K562 (cell line): ENCODE measurements at regions not wholly inside any gene's neighbourhood (a gene's known extent, or its start where the extent isn't known, plus 50 kb on each side); places are given as distances from the start of the nearest gene placed in this dataset.

Source experiments
- ATAC-seq: fragments of 200-7000 bp; cut with Tn5 transposase; 3 replicates; pipeline ENCODE4 v1.9.1; 2020; ENCODE audit warnings: moderate library complexity
- BruUV-seq: library from RNA; stranded (reverse); fragments of 400-500 nt; replicated peaks from 2 replicates; lab custom pipeline; 2021; lab: Mats Ljungman, UMichigan
- CTCF ChIA-PET: fragments of 300-600 bp; formaldehyde crosslinking; extraction: SDS; loops from one replicate; lab custom pipeline; 2021; ENCODE audit warnings: low intra/inter-chr PET ratio; lab: Yijun Ruan, JAX
- POLR2A ChIA-PET: fragments of 300-600, 350-650 bp; sonication (Branson Sonifier 250); formaldehyde crosslinking; extraction: SDS; loops from one replicate; lab custom pipeline; 2021; ENCODE audit warnings: antibody characterized with exemption, inconsistent platforms; lab: Yijun Ruan, JAX
- DNase-seq, 4 experiments: peaks; one replicate each; pipeline versions ENCODE4 v3.0.0 to v3.0.0-alpha.2; 2011 to 2018; ENCODE audit warnings: low spot score in 3 of 4, mixed read lengths in 3 of 4; ENCODE audit errors: extremely low read depth in 1 of 4
- FAIRE-seq: peaks from 2 replicates; lab custom pipeline; 2011; peaks lifted over from hg19 to GRCh38; lab: Jason Lieb, UNC
- H2AFZ ChIP-seq: 2 replicates; pipeline ENCODE4 v1.6.0; 2011; ENCODE audit warnings: low read depth, low read length, control low read depth, inconsistent platforms
- H3K27ac ChIP-seq: fragments of 200-600 bp; 3 replicates; pipeline ENCODE4 v1.8.0; 2011; ENCODE audit warnings: low read depth, mild to moderate bottlenecking, control low read depth, inconsistent platforms, low read length, moderate library complexity, mixed read lengths; ENCODE audit errors: extremely low read depth
- H3K27me3 ChIP-seq, 2 experiments: fragments of 300-600 bp in 1 of 2; 2 replicates in 1 of 2; 3 replicates in 1 of 2; pipeline versions ENCODE4 v1.6.0 to v1.8.0; 2011; ENCODE audit warnings: inconsistent platforms in 2 of 2, low read length in 2 of 2, mild to moderate bottlenecking in 1 of 2, mixed read lengths in 1 of 2, moderate library complexity in 1 of 2; ENCODE audit not compliant: control insufficient read depth in 2 of 2, insufficient read depth in 2 of 2
- H3K36me3 ChIP-seq: fragments of 300-600 bp; 3 replicates; pipeline ENCODE4 v1.8.0; 2011; ENCODE audit warnings: mild to moderate bottlenecking, low read length, inconsistent platforms; ENCODE audit not compliant: control insufficient read depth, insufficient read depth
- H3K4me1 ChIP-seq, 2 experiments: fragments of 200-600 bp in 1 of 2; replicated peaks in 1 of 2; 2 replicates in 1 of 2; 3 replicates in 1 of 2; pipeline versions ENCODE4 v1.5.1 to v1.8.0; 2011; ENCODE audit warnings: inconsistent platforms in 2 of 2, low read length in 2 of 2, mild to moderate bottlenecking in 1 of 2, mixed read lengths in 1 of 2, moderate library complexity in 1 of 2; ENCODE audit not compliant: control insufficient read depth in 2 of 2, insufficient read depth in 2 of 2
- H3K4me2 ChIP-seq: 2 replicates; pipeline ENCODE4 v1.6.1; 2011; ENCODE audit warnings: low read length, control low read depth, inconsistent platforms, mixed read lengths; ENCODE audit not compliant: insufficient read depth
- H3K4me3 ChIP-seq: fragments of 200-600 bp; sonication (generic), shearing (Covaris generic); 2 replicates; pipeline ENCODE4 v1.5.1; 2016; ENCODE audit warnings: control low read depth, inconsistent platforms
- H3K79me2 ChIP-seq: fragments of 200-600 bp; 3 replicates; pipeline ENCODE4 v1.8.0; 2011; ENCODE audit warnings: low read length, inconsistent platforms; ENCODE audit not compliant: control insufficient read depth, insufficient read depth
- H3K9ac ChIP-seq, 2 experiments: 2 replicates each; pipeline versions ENCODE4 v1.6.0 to v1.6.1; 2011; ENCODE audit warnings: low read depth in 2 of 2, low read length in 2 of 2, control low read depth in 1 of 2, inconsistent platforms in 1 of 2, mild to moderate bottlenecking in 1 of 2, mixed read lengths in 1 of 2; ENCODE audit not compliant: insufficient read depth in 1 of 2
- H3K9me1 ChIP-seq: one replicate; pipeline ENCODE4 v1.6.0; 2011; ENCODE audit warnings: inconsistent platforms, mild to moderate bottlenecking, low read length, moderate library complexity; ENCODE audit not compliant: control insufficient read depth, insufficient read depth
- H3K9me3 ChIP-seq: replicated peaks from 2 replicates; pipeline ENCODE4 v1.5.1; 2011; ENCODE audit warnings: low read depth, low read length, inconsistent platforms; ENCODE audit not compliant: control insufficient read depth, insufficient read depth
- H4K20me1 ChIP-seq: replicated peaks from 2 replicates; pipeline ENCODE4 v1.6.1; 2011; ENCODE audit warnings: low read length, inconsistent platforms, mixed read lengths; ENCODE audit not compliant: control insufficient read depth, insufficient read depth
- BMI1 ChIP-seq: fragments of 150-350 bp; IDR thresholded peaks from 2 replicates; pipeline ENCODE4 v1.6.1; 2014; ENCODE audit warnings: low read length
- BRD4 ChIP-seq: fragments of 200-600 bp; sonication (generic); IDR thresholded peaks from 2 replicates; pipeline ENCODE4 v1.6.1; 2017; ENCODE audit warnings: inconsistent platforms
- COPS2 ChIP-seq: fragments of 450-650 bp; conservative IDR thresholded peaks from 2 replicates; pipeline ENCODE4 v1.6.1; 2016; ENCODE audit warnings: mild to moderate bottlenecking, moderate library complexity
- GTF2E2 ChIP-seq: fragments of 200-800 bp; sonication (Bioruptor generic); IDR thresholded peaks from 2 replicates; pipeline ENCODE4 v1.6.1; 2016; ENCODE audit warnings: missing genetic modification characterization, missing compliant biosample characterization
- ILF3 ChIP-seq: fragments of 450-650 bp; IDR thresholded peaks from 2 replicates; pipeline ENCODE4 v1.6.1; 2018; ENCODE audit warnings: antibody characterized with exemption, mild to moderate bottlenecking, moderate library complexity, borderline replicate concordance
- KLF16 ChIP-seq: IDR thresholded peaks from 2 replicates; pipeline ENCODE4 v1.6.1; 2016; ENCODE audit warnings: antibody characterized with exemption
- MYNN ChIP-seq, 2 experiments: sonication (generic); formaldehyde crosslinking in 1 of 2; IDR thresholded peaks; 2 replicates each; pipeline versions ENCODE4 v1.5.0 to v1.6.1; 2016 to 2020; ENCODE audit warnings: antibody characterized with exemption in 1 of 2, missing genetic modification reagents in 1 of 2
- NCOR1 ChIP-seq: fragments of 450-650 bp; IDR thresholded peaks from 2 replicates; pipeline ENCODE4 v1.6.1; 2016; ENCODE audit warnings: mild to moderate bottlenecking, moderate library complexity
- PHF8 ChIP-seq: fragments of 200-600 bp; sonication (generic); IDR thresholded peaks from 2 replicates; pipeline ENCODE4 v1.6.1; 2012; ENCODE audit warnings: mixed run types, mild to moderate bottlenecking, inconsistent platforms, low read length, moderate library complexity, borderline replicate concordance
- WGBS: fragments of 100-300 bp; shearing (Covaris generic); methylation state at CpG from one replicate; pipeline ENCODE4 v1.1.6; 2016; ENCODE audit warnings: low coverage, mixed read lengths; ENCODE audit not compliant: insufficient coverage; ENCODE audit errors: missing lambda C conversion rate; 5-methylcytosine and 5-hydroxymethylcytosine counted together
- in situ Hi-C: fragments of 300-500 bp; cut with MboI; formaldehyde crosslinking; loops from 4 replicates; pipeline ENCODE4 v1.15.0; 2018; ENCODE audit warnings: inconsistent platforms, mixed read lengths
- intact Hi-C: fragments of 100-400 bp; cut with micrococcal nuclease; formaldehyde crosslinking; loops from 2 replicates; pipeline ENCODE4 v1.14.2; 2022
- TF ChIP-seq, protein P1 (sequence below): fragments of 250-450 bp; sonication (Bioruptor Pico); IDR thresholded peaks from 2 replicates; pipeline ENCODE4 v1.4.0; 2020; ENCODE audit warnings: mild to moderate bottlenecking, moderate library complexity
- TF ChIP-seq, protein P2 (sequence below), 2 experiments: fragments of 450-650 bp; conservative IDR thresholded peaks; 2 replicates each; pipeline ENCODE4 v1.6.1; 2017; ENCODE audit warnings: mild to moderate bottlenecking in 2 of 2, moderate library complexity in 2 of 2
- TF ChIP-seq, protein P3 (sequence below), 2 experiments: fragments of 200-800 bp in 1 of 2; sonication (Bioruptor generic) in 1 of 2; sonication (generic) in 1 of 2; formaldehyde crosslinking in 1 of 2; IDR thresholded peaks in 1 of 2; conservative IDR thresholded peaks in 1 of 2; 2 replicates each; pipeline versions ENCODE4 v1.5.0 to v1.6.1; 2016 to 2020; ENCODE audit warnings: missing compliant biosample characterization in 1 of 2, missing genetic modification characterization in 1 of 2, missing genetic modification reagents in 1 of 2
- TF ChIP-seq, protein P4 (sequence below): fragments of 250-450 bp; sonication (Bioruptor Pico); IDR thresholded peaks from 2 replicates; pipeline ENCODE4 v1.8.0; 2022; ENCODE audit warnings: inconsistent platforms, mild to moderate bottlenecking, moderate library complexity, borderline replicate concordance

DNA sequence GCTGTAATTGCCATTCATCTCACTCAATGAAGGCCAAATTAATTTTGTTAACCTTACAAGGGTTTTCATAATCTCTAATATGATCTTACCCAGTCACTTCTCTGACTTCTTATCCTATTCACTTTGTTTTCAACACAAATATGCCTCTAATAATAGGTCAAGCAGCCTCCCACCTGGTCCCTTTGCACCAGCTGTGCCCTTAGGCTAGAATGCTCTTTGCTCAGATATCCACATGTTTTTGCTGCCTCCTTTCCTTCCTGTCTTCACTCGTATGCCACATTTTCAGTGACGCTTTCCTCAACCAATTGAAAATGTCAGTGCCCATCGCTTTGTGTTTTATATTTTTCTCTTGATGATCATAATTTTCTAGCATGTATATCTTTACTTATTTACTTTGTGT is 106.4 kb upstream of the SYT10 start:
- no peak for FAIRE-seq
- BruUV-seq: no TSS peak
- WGBS: 72% methylated on average over 3 of the region's 3 CpGs
- Histone ChIP-seq H3K9me3 (peaks cover 3% of the 10 kb centered on the region; the same call in 1 of the 2 replicates), H3K36me3 (no peaks in the 10 kb centered on the region)
- TF ChIP-seq, protein P1, sequence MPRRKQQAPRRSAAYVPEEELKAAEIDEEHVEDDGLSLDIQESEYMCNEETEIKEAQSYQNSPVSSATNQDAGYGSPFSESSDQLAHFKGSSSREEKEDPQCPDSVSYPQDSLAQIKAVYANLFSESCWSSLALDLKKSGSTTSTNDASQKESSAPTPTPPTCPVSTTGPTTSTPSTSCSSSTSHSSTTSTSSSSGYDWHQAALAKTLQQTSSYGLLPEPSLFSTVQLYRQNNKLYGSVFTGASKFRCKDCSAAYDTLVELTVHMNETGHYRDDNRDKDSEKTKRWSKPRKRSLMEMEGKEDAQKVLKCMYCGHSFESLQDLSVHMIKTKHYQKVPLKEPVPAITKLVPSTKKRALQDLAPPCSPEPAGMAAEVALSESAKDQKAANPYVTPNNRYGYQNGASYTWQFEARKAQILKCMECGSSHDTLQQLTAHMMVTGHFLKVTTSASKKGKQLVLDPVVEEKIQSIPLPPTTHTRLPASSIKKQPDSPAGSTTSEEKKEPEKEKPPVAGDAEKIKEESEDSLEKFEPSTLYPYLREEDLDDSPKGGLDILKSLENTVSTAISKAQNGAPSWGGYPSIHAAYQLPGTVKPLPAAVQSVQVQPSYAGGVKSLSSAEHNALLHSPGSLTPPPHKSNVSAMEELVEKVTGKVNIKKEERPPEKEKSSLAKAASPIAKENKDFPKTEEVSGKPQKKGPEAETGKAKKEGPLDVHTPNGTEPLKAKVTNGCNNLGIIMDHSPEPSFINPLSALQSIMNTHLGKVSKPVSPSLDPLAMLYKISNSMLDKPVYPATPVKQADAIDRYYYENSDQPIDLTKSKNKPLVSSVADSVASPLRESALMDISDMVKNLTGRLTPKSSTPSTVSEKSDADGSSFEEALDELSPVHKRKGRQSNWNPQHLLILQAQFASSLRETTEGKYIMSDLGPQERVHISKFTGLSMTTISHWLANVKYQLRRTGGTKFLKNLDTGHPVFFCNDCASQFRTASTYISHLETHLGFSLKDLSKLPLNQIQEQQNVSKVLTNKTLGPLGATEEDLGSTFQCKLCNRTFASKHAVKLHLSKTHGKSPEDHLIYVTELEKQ (CRISPR knock-in tag): no peak
- no peak for TF ChIP-seq MYNN (IDR thresholded peaks at IDR 0.05)
- TF ChIP-seq MYNN (CRISPR knock-in tag; IDR thresholded peaks at IDR 0.05): no peak
- TF ChIP-seq, protein P2, sequence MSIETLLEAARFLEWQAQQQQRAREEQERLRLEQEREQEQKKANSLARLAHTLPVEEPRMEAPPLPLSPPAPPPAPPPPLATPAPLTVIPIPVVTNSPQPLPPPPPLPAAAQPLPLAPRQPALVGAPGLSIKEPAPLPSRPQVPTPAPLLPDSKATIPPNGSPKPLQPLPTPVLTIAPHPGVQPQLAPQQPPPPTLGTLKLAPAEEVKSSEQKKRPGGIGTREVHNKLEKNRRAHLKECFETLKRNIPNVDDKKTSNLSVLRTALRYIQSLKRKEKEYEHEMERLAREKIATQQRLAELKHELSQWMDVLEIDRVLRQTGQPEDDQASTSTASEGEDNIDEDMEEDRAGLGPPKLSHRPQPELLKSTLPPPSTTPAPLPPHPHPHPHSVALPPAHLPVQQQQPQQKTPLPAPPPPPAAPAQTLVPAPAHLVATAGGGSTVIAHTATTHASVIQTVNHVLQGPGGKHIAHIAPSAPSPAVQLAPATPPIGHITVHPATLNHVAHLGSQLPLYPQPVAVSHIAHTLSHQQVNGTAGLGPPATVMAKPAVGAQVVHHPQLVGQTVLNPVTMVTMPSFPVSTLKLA (conservative IDR thresholded peaks at IDR 0.05): no peak
- TF ChIP-seq BRD4: no peak
- TF ChIP-seq, protein P3, sequence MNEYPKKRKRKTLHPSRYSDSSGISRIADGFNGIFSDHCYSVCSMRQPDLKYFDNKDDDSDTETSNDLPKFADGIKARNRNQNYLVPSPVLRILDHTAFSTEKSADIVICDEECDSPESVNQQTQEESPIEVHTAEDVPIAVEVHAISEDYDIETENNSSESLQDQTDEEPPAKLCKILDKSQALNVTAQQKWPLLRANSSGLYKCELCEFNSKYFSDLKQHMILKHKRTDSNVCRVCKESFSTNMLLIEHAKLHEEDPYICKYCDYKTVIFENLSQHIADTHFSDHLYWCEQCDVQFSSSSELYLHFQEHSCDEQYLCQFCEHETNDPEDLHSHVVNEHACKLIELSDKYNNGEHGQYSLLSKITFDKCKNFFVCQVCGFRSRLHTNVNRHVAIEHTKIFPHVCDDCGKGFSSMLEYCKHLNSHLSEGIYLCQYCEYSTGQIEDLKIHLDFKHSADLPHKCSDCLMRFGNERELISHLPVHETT (CRISPR knock-in tag; conservative IDR thresholded peaks at IDR 0.05 in 1 of 2, IDR thresholded peaks at IDR 0.05 in 1 of 2): no peak
- TF ChIP-seq PHF8: no peak
- no peak for TF ChIP-seq COPS2
- no peak for TF ChIP-seq NCOR1
- no peak for TF ChIP-seq ILF3
- TF ChIP-seq KLF16: no peak
- TF ChIP-seq GTF2E2 (tag): no peak
- no peak for TF ChIP-seq BMI1
- TF ChIP-seq, protein P4, sequence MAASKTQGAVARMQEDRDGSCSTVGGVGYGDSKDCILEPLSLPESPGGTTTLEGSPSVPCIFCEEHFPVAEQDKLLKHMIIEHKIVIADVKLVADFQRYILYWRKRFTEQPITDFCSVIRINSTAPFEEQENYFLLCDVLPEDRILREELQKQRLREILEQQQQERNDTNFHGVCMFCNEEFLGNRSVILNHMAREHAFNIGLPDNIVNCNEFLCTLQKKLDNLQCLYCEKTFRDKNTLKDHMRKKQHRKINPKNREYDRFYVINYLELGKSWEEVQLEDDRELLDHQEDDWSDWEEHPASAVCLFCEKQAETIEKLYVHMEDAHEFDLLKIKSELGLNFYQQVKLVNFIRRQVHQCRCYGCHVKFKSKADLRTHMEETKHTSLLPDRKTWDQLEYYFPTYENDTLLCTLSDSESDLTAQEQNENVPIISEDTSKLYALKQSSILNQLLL (CRISPR knock-in tag): no peak
- TF ChIP-seq, all 486 proteins: peak for 0
- H3K27me3 ChIP-seq: no peaks in the 10 kb centered on the region
- H3K9ac ChIP-seq: no peak overlapping the region
- H4K20me1 ChIP-seq: no peaks in the 10 kb centered on the region
- intact Hi-C loops (no loop called here), in situ Hi-C loops (no loop called here)
- H3K4me2 ChIP-seq: no peak overlapping the region
- no peaks in the 10 kb centered on the region for H3K9me1 ChIP-seq
- H3K4me3 ChIP-seq: no peak overlapping the region
- no peak for ATAC-seq
- H2AFZ ChIP-seq: no peak overlapping the region
- H3K4me1 ChIP-seq: no peaks in the 10 kb centered on the region
- CTCF ChIA-PET: no interaction called here
- H3K79me2 ChIP-seq: no peaks in the 10 kb centered on the region
- POLR2A ChIA-PET: no interaction called here
- H3K27ac ChIP-seq: no peak overlapping the region
- no peak for DNase-seq
